Kidney epithelial cell (primary cell): ENCODE measurements at regions not wholly inside any gene's neighbourhood (a gene's known extent, or its start where the extent isn't known, plus 50 kb on each side); places are given as distances from the start of the nearest gene placed in this dataset.

ENCODE experiments used
- DNase-seq: peaks from one replicate; pipeline ENCODE4 v3.0.0-alpha.2; 2010; ENCODE audit warnings: low read depth
- H3K27me3 ChIP-seq: 2 replicates; pipeline ENCODE4 v1.6.0; 2011; ENCODE audit warnings: low read length; ENCODE audit not compliant: control insufficient read depth, insufficient read depth
- H3K36me3 ChIP-seq: 2 replicates; pipeline ENCODE4 v1.5.1; 2011; ENCODE audit warnings: low read length; ENCODE audit not compliant: control insufficient read depth, insufficient read depth
- H3K4me3 ChIP-seq: 2 replicates; pipeline ENCODE4 v1.5.1; 2011; ENCODE audit warnings: low read depth, mild to moderate bottlenecking, control low read depth, low read length
- TF ChIP-seq, protein P1 (sequence below): IDR thresholded peaks from 2 replicates; pipeline ENCODE4 v1.5.1; 2011; ENCODE audit warnings: mild to moderate bottlenecking, moderate library complexity, low read length, control low read depth, inconsistent platforms; ENCODE audit not compliant: insufficient read depth, poor library complexity, severe bottlenecking

DNA sequence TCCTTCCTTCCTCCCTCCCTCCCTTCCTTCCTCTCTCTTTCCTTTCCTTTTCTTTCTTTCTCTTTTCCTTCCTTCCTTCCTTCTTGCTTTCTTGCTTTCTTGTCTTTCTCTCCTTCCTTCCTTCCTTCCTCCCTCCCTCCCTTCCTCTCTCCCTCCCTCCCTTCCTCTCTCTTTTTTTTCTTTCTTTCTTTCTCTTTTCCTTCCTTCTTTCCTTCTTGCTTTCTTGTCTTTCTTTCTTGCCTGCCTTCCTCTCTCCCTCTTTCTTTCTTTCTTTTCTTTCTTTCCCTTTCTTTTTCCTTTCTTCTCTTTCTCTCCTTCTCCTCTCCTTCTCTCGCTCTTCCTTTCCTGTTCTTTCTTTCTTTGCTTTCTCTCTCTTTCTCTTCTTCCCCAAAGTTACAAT lies 728.4 kb upstream of the ADAMTS5 start:
- H3K27me3 ChIP-seq, result no peaks in the 10 kb centered on the region
- DNase-seq, result no peak
- TF ChIP-seq, protein P1, sequence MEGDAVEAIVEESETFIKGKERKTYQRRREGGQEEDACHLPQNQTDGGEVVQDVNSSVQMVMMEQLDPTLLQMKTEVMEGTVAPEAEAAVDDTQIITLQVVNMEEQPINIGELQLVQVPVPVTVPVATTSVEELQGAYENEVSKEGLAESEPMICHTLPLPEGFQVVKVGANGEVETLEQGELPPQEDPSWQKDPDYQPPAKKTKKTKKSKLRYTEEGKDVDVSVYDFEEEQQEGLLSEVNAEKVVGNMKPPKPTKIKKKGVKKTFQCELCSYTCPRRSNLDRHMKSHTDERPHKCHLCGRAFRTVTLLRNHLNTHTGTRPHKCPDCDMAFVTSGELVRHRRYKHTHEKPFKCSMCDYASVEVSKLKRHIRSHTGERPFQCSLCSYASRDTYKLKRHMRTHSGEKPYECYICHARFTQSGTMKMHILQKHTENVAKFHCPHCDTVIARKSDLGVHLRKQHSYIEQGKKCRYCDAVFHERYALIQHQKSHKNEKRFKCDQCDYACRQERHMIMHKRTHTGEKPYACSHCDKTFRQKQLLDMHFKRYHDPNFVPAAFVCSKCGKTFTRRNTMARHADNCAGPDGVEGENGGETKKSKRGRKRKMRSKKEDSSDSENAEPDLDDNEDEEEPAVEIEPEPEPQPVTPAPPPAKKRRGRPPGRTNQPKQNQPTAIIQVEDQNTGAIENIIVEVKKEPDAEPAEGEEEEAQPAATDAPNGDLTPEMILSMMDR, result no peak
- no peaks in the 10 kb centered on the region for H3K36me3 ChIP-seq
- H3K4me3 ChIP-seq, result no peak overlapping the region

DNA sequence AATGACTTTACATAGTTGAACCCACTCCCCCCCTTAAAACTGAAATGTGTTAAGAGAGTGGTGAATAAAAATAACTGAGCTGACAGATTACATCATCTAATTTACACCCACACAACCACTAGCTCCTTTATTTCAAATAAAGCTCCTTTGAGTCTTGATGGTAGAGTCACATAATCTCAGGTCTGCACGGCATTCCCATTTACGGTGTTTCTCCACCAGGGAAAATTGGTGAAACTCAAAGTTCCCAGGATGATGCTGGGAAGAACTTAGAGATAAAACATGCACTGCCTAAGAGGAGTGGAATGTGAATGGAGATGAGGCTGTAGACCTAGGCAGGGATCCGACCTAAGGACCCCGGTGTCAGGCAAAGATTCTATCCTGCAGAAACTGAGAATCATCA lies 727.8 kb upstream of the ADAMTS5 start:
- no peak for DNase-seq
- TF ChIP-seq, protein P1, result no peak
- Histone ChIP-seq H3K36me3 (no peaks in the 10 kb centered on the region), H3K4me3 (no peak overlapping the region), H3K27me3 (no peaks in the 10 kb centered on the region)

DNA sequence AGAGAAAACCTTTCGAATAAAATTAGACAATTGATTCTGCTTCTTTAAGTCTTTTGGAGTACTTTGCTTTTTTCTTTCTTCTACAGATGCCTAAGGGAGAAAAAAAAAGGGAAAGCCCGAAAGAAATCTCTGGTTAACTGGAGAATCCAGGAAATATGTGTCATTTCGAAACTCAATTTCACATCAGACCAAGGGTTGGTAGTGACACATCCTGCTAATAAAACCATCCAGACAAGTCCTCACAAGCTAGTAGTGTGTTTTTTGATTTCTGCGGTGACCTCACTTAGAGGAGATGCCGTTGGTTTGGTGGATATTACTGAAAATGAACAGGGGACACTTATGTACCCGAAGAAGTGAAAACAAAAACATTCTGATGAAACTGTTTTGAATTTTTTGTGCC lies 726.5 kb upstream of the ADAMTS5 start:
- Histone ChIP-seq H3K27me3 (no peaks in the 10 kb centered on the region), H3K4me3 (no peak overlapping the region), H3K36me3 (no peaks in the 10 kb centered on the region)
- TF ChIP-seq, protein P1, result no peak
- DNase-seq, result peak; percentile 56

DNA sequence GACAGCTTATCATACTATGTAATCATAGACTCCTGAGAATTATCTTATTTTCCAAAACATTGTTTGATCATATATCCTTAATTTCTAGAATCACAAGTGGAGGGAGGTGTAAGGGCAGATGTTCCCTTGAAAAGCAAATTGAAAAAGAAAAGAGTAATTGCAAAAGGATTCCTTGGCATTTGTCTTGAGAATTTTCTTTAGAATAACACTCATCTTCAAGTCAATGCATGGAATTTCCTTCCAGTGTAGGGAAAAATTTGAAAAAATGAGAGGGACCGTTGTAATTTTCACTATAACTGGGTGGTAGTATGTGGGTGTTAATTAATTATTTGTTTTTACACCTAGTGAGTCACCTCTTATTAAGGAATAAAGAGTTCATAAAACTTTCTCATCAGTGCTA lies 724.6 kb upstream of the ADAMTS5 start:
- Histone ChIP-seq H3K36me3 (no peaks in the 10 kb centered on the region), H3K27me3 (no peaks in the 10 kb centered on the region), H3K4me3 (no peak overlapping the region)
- no peak for DNase-seq
- TF ChIP-seq, protein P1, result no peak

DNA sequence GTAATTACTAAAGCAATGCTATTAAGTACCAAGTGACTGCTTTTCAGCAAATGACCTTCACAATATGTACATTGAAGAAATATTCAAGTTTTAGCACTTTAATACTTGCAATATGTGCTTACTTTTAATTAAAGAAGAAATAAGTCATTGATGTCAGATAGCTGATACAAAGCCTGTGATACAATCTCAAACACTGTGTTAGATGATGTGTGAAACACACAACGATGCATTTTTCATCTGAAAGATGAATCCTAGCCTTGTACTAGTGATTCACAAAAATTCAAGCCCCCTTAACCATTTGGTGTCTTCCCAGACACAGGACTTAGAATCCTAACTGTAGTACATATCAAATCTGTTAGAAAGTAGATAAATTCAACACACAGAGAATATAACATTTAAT lies 724.1 kb upstream of the ADAMTS5 start:
- no peaks in the 10 kb centered on the region for H3K36me3 ChIP-seq
- no peaks in the 10 kb centered on the region for H3K27me3 ChIP-seq
- TF ChIP-seq, protein P1, result no peak
- DNase-seq, result no peak
- H3K4me3 ChIP-seq, result no peak overlapping the region

DNA sequence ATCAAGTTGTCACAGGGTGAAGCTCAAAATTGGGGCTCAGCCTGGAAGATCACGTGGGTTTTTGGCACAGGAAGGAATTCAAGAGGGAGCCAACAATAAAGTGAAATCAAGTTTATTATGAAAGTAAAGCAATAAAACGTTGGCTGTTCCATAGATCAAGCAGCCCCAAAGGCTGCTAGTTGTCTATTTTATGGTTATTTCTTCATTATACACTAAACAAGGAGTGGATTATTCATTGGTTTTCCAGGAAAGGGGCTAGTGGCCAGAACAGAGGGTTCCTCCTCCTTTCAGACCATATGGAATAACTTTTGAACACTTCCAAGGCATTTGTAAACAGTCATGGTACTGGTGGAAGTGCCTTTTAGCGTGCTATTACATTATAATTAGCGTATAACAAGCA lies 723.5 kb upstream of the ADAMTS5 start:
- no peaks in the 10 kb centered on the region for H3K27me3 ChIP-seq
- TF ChIP-seq, protein P1, result no peak
- no peak overlapping the region for H3K4me3 ChIP-seq
- no peak for DNase-seq
- H3K36me3 ChIP-seq, result no peaks in the 10 kb centered on the region
